HCT116 (cell line): ENCODE measurements at regions not wholly inside any gene's neighbourhood (a gene's known extent, or its start where the extent isn't known, plus 50 kb on each side); places are given as distances from the start of the nearest gene placed in this dataset.

Experiments used
- ATAC-seq: fragments of 200-7000 bp; cut with Tn5 transposase; 2 replicates; pipeline ENCODE4 v1.9.1; 2020; ENCODE audit warnings: mild to moderate bottlenecking, moderate library complexity
- BruUV-seq: library from RNA; stranded (reverse); fragments of 400-500 nt; replicated peaks from 2 replicates; lab custom pipeline; 2021; lab: Mats Ljungman, UMichigan
- CTCF ChIA-PET: fragments of 300-600 bp; sonication (Branson Sonifier 250); formaldehyde crosslinking; loops from one replicate; lab custom pipeline; 2021; ENCODE audit warnings: antibody characterized with exemption; lab: Charles Lee
- POLR2A ChIA-PET: fragments of 300-600, 350-600 bp; sonication (Branson Sonifier 250); formaldehyde crosslinking; loops from one replicate; lab custom pipeline; 2021; ENCODE audit warnings: antibody characterized with exemption; lab: Charles Lee
- RAD21 ChIA-PET, 2 experiments: fragments of 300-600 bp; sonication (Branson Sonifier 250); formaldehyde crosslinking; loops; one replicate each; lab custom pipeline; 2023; ENCODE audit warnings: low total read pairs in 2 of 2; ENCODE audit not compliant: uncharacterized antibody in 2 of 2, unreplicated experiment in 2 of 2, low non-redundant PET in 1 of 2; lab: Charles Lee
- DNase-seq: peaks from one replicate; pipeline ENCODE4 v3.0.0-alpha.2; 2010; ENCODE audit warnings: low read depth, low spot score
- H2AFZ ChIP-seq: fragments of 200-600 bp; shearing (Covaris generic), sonication (generic); 2 replicates; pipeline ENCODE4 v1.6.1; 2017; ENCODE audit warnings: low read depth, mixed run types, mixed read lengths, antibody characterized with exemption, low read length; ENCODE audit not compliant: poor library complexity, severe bottlenecking
- H3K27ac ChIP-seq: 2 replicates; pipeline ENCODE4 v1.5.1; 2012; ENCODE audit warnings: low read depth, low read length
- H3K27me3 ChIP-seq: fragments of 200-600 bp; sonication (generic); 2 replicates; pipeline ENCODE4 v1.6.1; 2016; ENCODE audit warnings: mixed run types, low read length, mixed read lengths; ENCODE audit not compliant: insufficient read depth
- H3K36me3 ChIP-seq, 2 experiments: fragments of 200-500 bp in 1 of 2; fragments of 200-600 bp in 1 of 2; sonication (Bioruptor generic) in 1 of 2; sonication (generic) in 1 of 2; 2 replicates each; pipeline versions ENCODE4 v1.5.1 to v1.6.1; 2014 to 2016; ENCODE audit warnings: low read length in 2 of 2, inconsistent platforms in 1 of 2, mixed read lengths in 1 of 2, mixed run types in 1 of 2; ENCODE audit not compliant: insufficient read depth in 2 of 2, control insufficient read depth in 1 of 2
- H3K4me1 ChIP-seq, 2 experiments: fragments of 200-600 bp in 1 of 2; sonication (generic) in 1 of 2; 2 replicates each; pipeline versions ENCODE4 v1.5.1 to v1.6.1; 2012 to 2017; ENCODE audit warnings: low read length in 2 of 2, inconsistent platforms in 1 of 2, mild to moderate bottlenecking in 1 of 2, mixed read lengths in 1 of 2, mixed run types in 1 of 2, moderate library complexity in 1 of 2; ENCODE audit not compliant: insufficient read depth in 2 of 2, control insufficient read depth in 1 of 2
- H3K4me2 ChIP-seq: fragments of 200-600 bp; sonication (generic); 2 replicates; pipeline ENCODE4 v1.6.1; 2017; ENCODE audit warnings: mixed run types, low read length, mixed read lengths
- H3K4me3 ChIP-seq, 2 experiments: fragments of 200-600 bp in 1 of 2; sonication (generic) in 1 of 2; replicated peaks in 1 of 2; 2 replicates each; pipeline ENCODE4 v1.5.1; 2011 to 2016; ENCODE audit warnings: low read length in 2 of 2, control low read depth in 1 of 2, low read depth in 1 of 2, mild to moderate bottlenecking in 1 of 2, mixed read lengths in 1 of 2, mixed run types in 1 of 2
- H3K79me2 ChIP-seq: fragments of 200-600 bp; sonication (generic); 2 replicates; pipeline ENCODE4 v1.6.1; 2017; ENCODE audit warnings: mild to moderate bottlenecking, mixed run types, low read length, moderate library complexity, mixed read lengths; ENCODE audit not compliant: insufficient read depth
- H3K9ac ChIP-seq: fragments of 200-600 bp; sonication (generic); 2 replicates; pipeline ENCODE4 v1.6.1; 2016; ENCODE audit warnings: low read length, mixed read lengths
- H3K9me2 ChIP-seq: fragments of 200-600 bp; sonication (generic), shearing (Covaris generic); 2 replicates; pipeline ENCODE4 v1.6.1; 2017; ENCODE audit warnings: mixed run types, mild to moderate bottlenecking, moderate library complexity; ENCODE audit not compliant: insufficient read depth
- H3K9me3 ChIP-seq, 2 experiments: fragments of 200-500 bp in 1 of 2; fragments of 200-600 bp in 1 of 2; sonication (Bioruptor generic) in 1 of 2; sonication (generic) in 1 of 2; 2 replicates each; pipeline ENCODE4 v1.6.1; 2014 to 2017; ENCODE audit warnings: low read length in 2 of 2, mixed read lengths in 2 of 2, inconsistent platforms in 1 of 2, low read depth in 1 of 2, mild to moderate bottlenecking in 1 of 2, mixed run types in 1 of 2, moderate library complexity in 1 of 2; ENCODE audit not compliant: control insufficient read depth in 1 of 2, insufficient read depth in 1 of 2
- H4K20me1 ChIP-seq: fragments of 200-600 bp; sonication (generic), shearing (Covaris generic); 2 replicates; pipeline ENCODE4 v1.6.1; 2017; ENCODE audit warnings: mixed run types, mild to moderate bottlenecking, moderate library complexity; ENCODE audit not compliant: insufficient read depth
- CTCF ChIP-seq, 3 experiments: fragments of 200-600 bp in 1 of 3; sonication (generic) in 1 of 3; IDR thresholded peaks in 2 of 3; conservative IDR thresholded peaks in 1 of 3; 2 replicates each; pipeline ENCODE4 v1.5.1; 2012 to 2017; ENCODE audit warnings: low read depth in 2 of 3, low read length in 2 of 3, antibody characterized with exemption in 1 of 3, borderline replicate concordance in 1 of 3, control low read depth in 1 of 3, mild to moderate bottlenecking in 1 of 3, mixed read lengths in 1 of 3, mixed run types in 1 of 3, moderate library complexity in 1 of 3; ENCODE audit not compliant: insufficient read depth in 1 of 3
- EZH2phosphoT487 ChIP-seq: fragments of 200-600 bp; IDR thresholded peaks from 2 replicates; pipeline ENCODE4 v1.6.1; 2018; ENCODE audit warnings: antibody characterized with exemption, borderline replicate concordance
- JUND ChIP-seq: IDR thresholded peaks from 2 replicates; pipeline ENCODE4 v1.6.1; 2012
- REST ChIP-seq: IDR thresholded peaks from 2 replicates; pipeline ENCODE4 v1.6.1; 2012; ENCODE audit warnings: low read depth
- SIN3A ChIP-seq: IDR thresholded peaks from 2 replicates; pipeline ENCODE4 v1.6.1; 2012; ENCODE audit warnings: low read depth
- SP1 ChIP-seq: IDR thresholded peaks from 2 replicates; pipeline ENCODE4 v1.6.1; 2012; ENCODE audit warnings: low read depth
- YY1 ChIP-seq: IDR thresholded peaks from 2 replicates; pipeline ENCODE4 v1.6.1; 2011; ENCODE audit warnings: low read length, low read depth, moderate library complexity, mild to moderate bottlenecking; ENCODE audit not compliant: insufficient replicate concordance; ENCODE audit errors: extremely low read depth
- ZFX ChIP-seq: fragments of 450-650 bp; IDR thresholded peaks from 2 replicates; pipeline ENCODE4 v1.6.1; 2017
- ZNF274 ChIP-seq: fragments of 200-500 bp; sonication (Bioruptor generic); IDR thresholded peaks from 2 replicates; pipeline ENCODE4 v1.6.1; 2014; ENCODE audit warnings: mild to moderate bottlenecking, low read depth, low read length, inconsistent platforms
- intact Hi-C: fragments of 100-400 bp; cut with micrococcal nuclease; formaldehyde crosslinking; loops from 2 replicates; pipeline ENCODE4 v1.10.0; 2022

- intact Hi-C loops, result no loop called here
- no peak for TF ChIP-seq ZNF274
- no peak for TF ChIP-seq REST
- no peak for TF ChIP-seq SP1
- no peak for TF ChIP-seq SIN3A
- no peak for TF ChIP-seq ZFX
- no peak for TF ChIP-seq YY1
- TF ChIP-seq CTCF (IDR thresholded peaks at IDR 0.05 in 2 of 3, conservative IDR thresholded peaks at IDR 0.05 in 1 of 3; ENCODE audit: borderline replicate concordance in 1 of 3, insufficient read depth in 1 of 3, low read depth in 2 of 3, low read length in 2 of 3), result no peak
- TF ChIP-seq JUND, result no peak
- TF ChIP-seq EZH2phosphoT487, result no peak
- TF ChIP-seq, all 23 proteins: peak for 0
- POLR2A ChIA-PET, result no interaction called here
- H3K9me3 ChIP-seq, result no peaks in the 10 kb centered on the region
- no peak overlapping the region for H3K9ac ChIP-seq
- H3K27ac ChIP-seq, result no peak overlapping the region
- H3K4me2 ChIP-seq, result no peak overlapping the region
- no peaks in the 10 kb centered on the region for H3K9me2 ChIP-seq
- CTCF ChIA-PET, result interaction anchor here (1.3 kb wide), 1 partner anchor 9 kb away, joined by 5 read pairs; no protein-coding TSS in a partner anchor
- no TSS peak for BruUV-seq
- ATAC-seq (no peak), DNase-seq (no peak)
- H3K4me1 ChIP-seq, result no peaks in the 10 kb centered on the region
- no peaks in the 10 kb centered on the region for H3K27me3 ChIP-seq
- no peak overlapping the region for H3K4me3 ChIP-seq
- H4K20me1 ChIP-seq, result no peaks in the 10 kb centered on the region
- no peak overlapping the region for H2AFZ ChIP-seq
- RAD21 ChIA-PET, result no interaction called here
- no peaks in the 10 kb centered on the region for H3K36me3 ChIP-seq
- H3K79me2 ChIP-seq, result no peaks in the 10 kb centered on the region
These were observed 131.4 kb upstream of the GSE1 start for GRCh38 chr16:85481738-85482137.
